NCI-H2171 (cell line): ENCODE measurements at regions not wholly inside any gene's neighbourhood (a gene's known extent, or its start where the extent isn't known, plus 50 kb on each side); places are given as distances from the start of the nearest gene placed in this dataset.

Source experiments
- DNase-seq: peaks from one replicate; lab custom pipeline; 2025; lab: John Stamatoyannopoulos, UW

- no peak for DNase-seq
Measured at GRCh38 chr7:115085421-115085820, 163.5 kb downstream of the MDFIC start.

- DNase-seq: no peak
Measured at GRCh38 chr7:115083935-115084334, 162.0 kb downstream of the MDFIC start.

- no peak for DNase-seq
Measured at GRCh38 chr7:115081772-115082171, 159.9 kb downstream of the MDFIC start.

- DNase-seq: no peak
Measured at GRCh38 chr7:115078851-115079250, 157.0 kb downstream of the MDFIC start.

GRCh38 chr7:115078386-115078785 is 156.5 kb downstream of the MDFIC start:
- DNase-seq: no peak

- DNase-seq: no peak
Measured at GRCh38 chr7:115070311-115070710, 148.4 kb downstream of the MDFIC start.
